GM21381 (cell line): ENCODE measurements at regions not wholly inside any gene's neighbourhood (a gene's known extent, or its start where the extent isn't known, plus 50 kb on each side); places are given as distances from the start of the nearest gene placed in this dataset.
"Not testable (repeated sequence)": the region's sequence is repeated elsewhere in the genome, so short reads cannot be mapped to it uniquely, and the experiment has no call there.

ENCODE experiments used
- ATAC-seq: cut with Tn5 transposase; IDR thresholded peaks from one replicate; pipeline ENCODE4 v1.9.1; 2021; ENCODE audit warnings: mild to moderate bottlenecking, moderate library complexity; ENCODE audit not compliant: unreplicated experiment

DNA sequence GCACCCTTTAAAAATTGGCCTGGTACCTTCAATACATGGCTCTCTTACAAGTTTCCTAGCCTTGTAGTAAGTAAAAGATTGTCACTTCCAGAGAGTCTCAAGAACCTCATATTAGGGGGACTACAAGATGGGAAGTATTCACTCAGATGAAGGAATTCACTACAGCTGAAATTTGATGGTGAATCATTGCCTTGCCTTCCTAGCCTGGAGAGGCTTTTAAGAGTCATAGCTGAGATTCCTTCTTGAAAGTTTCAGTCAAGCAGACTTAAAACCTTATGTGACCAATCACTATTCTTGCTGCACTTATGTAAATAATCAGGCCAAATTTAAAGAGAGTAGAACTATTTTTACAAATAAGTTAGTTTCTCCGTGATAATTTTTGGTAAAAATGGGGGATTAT is 451.6 kb downstream of the TRHDE start:
- ATAC-seq = no peak

DNA sequence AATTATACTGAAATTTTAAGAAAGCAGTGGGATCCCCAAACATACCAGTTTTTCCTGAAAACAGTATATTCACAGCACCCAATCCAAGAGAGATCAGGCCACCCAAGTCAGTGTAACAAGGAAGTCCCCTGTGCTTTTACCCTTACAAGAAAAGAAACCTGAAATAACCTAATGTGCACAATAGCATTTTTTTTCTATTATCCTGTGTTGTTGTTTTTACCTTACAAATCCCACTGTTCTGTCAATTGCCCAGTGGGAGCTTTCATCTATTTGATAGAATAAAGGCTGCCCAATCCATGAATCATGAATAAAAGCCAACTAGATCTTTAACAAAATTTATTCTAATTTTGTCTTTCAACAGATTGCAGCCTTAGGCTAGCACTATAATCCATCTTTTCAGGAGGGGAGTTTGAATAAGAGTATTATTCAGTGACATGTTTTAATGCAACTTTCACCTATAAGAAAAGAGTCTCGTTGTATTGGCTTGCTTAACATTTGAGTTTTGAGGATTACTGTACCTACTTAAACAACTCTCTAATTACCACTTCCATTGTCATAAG is 457.4 kb downstream of the TRHDE start:
- no peak for ATAC-seq

DNA sequence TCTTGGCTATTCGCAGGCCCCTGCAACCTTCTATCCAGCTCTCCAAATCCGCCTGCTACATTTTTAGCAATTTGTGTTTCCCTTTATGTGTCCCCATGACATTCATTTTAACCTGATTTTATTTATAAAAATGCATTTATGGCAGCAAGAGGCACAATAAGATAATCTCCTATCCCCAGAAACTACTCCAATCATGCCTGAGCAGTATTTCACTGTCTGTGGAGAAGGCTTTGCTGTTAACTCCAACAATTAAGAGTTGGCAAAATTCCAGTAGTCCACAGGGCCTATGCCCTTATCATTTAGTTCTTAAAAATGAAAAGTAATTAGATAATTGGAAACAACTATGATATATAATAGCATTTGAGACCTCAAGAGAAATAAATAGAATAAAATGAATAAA is 462.4 kb downstream of the TRHDE start:
- ATAC-seq = no peak

DNA sequence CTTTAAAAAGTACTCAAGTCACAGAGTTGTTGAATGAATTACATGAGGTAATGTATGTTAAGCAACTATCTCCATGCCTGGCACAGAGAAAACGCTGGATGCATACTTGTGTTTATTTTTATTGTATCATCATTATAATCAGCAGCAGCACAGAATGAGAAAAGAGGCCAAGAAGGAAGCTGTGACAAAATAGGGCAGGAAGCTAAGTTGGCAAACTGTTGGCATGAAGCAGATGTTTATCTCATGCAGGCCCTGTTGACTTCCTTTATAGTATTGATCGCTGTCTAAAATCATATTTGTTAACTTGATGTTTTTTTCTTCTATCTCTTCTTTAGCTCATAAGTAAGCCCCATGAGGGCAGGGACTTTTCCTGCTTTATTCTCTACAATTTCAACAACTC is 466.6 kb downstream of the TRHDE start:
- ATAC-seq = no peak

DNA sequence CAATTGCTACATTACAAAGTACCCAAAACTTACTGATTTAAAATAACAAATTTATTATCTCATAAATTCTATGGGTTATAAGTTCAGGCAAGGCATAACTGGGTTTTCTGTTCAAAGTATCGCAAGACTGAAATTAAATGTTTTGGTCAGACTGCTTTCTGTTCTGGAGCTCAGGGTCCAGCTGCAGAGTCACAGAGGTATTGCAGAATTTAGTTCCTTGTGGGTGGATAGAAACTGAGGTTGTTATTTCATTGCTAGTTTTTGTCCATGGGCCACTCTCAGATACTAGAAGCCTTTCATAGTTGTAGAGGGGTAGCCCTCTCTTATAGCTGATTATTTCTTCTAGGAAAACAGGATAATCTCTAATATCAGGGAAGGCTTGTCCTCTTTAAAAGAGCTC is 467.9 kb downstream of the TRHDE start:
- no peak for ATAC-seq

DNA sequence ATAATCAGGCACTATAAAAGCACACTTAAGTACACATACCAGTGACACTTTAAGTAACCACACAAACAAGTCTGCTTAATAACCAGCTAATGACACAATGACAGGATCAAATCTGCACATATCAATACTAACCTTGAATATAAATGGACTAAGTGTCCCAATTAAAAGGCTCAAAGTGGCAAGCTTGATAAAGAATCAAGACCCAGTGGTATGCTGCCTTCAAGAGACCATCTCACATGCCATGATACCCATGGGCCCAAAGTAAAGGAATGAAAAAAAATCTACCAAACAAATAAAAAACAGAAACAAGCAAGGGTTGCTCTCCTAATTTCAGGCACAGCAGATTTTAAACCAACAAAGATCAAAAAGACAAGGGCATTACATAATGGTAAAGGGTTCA is 470.4 kb downstream of the TRHDE start:
- no peak for ATAC-seq

DNA sequence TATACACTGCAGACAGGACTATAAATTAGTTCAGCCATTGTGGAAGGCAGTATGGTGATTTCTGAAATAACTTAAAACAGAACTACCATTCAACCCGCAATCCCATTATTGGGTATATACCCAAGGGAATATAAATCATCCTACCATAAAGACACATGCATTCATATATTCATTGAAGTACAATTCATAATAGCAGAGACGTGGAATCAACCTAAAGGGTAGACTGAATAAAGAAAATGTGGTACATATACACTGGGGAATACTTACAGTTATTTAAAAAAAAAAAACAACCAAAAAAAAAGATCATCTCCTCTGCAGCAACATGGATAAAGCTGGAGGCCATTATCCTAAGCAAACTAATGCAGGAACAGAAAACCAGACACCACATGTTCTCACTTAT is 473.9 kb downstream of the TRHDE start:
- ATAC-seq = no peak

DNA sequence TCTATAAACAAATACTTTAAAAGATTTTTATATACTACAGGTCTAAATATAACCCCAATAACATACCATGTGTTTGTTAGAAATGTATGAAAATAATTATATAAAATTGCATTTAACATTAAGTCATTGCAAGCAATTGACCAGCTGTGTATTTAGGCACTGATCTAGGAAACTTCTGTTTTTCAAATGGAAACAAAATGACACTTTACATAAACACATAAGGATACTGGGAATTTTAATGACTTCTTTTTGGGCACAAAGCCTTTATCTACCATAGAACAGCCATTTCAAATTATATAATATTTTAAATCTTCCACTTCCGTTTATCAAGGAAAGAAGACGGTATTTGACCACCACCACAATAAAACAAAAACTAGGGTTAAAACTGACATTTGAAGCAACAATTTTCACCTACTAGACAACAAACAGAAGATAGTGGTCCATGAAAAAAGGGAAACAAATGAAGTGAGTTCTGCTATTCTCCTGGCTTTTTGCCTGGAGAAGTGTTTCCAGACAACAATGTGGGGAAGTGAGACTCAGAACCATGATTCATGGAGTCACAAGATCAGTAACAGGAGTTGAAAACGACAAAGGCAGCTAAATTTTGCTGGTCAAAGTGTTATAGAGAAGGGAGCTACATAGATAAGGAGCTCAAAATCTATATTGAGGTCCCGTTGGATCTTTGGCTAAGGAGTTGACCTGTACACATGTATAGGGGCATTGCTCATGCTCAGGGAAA is 475.1 kb downstream of the TRHDE start:
- no peak for ATAC-seq

DNA sequence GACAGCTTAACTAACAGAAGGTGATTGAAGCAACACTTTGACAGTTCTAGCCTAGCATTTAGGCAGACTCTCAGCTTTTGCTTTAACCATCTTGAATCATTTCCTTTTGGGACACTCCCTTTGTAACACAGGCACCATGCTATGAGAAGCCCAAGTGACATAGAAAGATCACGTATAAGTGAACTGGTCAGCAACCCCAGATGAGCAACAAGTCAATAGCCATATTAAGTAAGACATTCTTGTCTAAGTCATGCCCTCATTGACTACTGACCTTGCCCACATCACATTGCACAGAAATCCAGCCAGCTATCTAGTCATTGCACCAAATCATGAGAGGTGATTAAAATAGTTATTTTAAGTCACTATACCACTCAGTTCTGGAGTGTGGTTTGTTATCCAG is 476.8 kb downstream of the TRHDE start:
- ATAC-seq = no peak

DNA sequence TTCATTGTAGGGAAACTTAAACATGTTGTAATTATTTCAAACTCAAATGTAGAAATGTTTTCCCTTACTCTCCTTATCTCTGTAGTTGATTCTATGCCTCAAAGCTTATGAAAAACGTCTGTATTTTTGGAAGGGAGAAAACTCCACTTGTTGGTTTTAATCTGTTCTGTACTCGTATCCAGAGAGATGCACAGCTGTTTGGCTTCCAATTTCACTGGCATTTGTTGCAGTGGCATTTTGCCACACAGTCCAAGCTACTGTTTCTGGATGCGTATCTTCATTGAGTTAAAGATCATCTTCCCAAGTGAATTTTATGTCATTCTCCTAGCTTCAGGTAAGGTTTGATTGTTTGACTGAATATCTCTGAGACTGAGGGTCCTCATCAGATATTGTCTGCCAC is 481.4 kb downstream of the TRHDE start:
- no peak for ATAC-seq

DNA sequence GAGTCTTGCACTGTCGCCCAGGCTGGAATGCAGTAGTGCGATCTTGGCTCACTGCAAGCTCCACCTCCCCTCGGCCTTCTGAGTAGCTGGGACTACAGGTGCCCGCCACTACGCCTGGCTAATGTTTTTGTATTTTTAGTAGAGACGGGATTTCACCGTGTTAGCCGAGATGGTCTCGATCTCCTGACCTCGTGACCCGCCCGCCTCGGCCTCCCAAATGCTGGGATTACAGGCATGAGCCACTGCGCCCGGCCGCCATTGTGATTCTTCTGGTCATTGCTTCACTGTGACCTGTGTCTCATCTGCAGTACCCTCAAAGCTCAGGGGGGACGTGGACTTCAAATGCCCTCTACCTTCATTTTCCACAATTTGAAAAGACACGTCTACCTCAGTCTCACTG is 481.9 kb downstream of the TRHDE start:
- ATAC-seq = not testable (repeated sequence)

DNA sequence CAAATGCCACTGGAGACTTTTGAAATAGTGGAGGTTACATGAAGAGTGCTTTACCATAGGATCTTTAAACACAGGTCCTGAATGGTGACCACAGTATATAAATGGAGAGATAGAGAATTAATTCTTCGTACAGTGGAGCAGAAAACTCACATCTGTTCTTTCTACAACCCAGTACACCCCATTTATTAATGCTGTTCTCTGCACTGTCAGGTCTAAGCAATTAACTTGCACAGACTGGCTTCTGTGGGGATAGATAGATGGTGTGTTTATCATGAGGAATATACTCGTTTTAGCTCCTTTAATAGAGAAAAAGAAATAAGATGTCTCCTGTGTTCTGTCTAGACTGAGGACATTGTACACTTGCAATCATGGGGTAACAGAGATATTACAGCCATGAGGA is 494.3 kb downstream of the TRHDE start:
- ATAC-seq = no peak

DNA sequence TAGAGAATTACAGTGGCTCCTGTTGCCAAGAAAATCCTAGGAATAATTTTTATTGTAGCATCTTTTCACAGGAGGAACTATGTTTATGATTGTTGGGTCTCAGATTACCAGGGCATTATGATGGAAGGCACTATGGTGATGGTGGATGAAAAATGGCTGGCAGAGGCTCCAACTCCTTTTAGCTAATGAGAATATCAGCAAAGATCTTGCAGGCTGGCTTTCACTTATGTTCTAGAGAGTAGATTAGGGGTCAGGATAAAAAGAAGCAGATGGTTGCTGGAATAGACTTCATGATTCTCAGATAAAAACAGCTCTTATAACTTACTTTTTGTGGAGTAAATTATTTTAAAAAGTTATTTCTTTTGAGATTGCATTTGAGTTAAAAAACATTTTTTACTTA is 501.9 kb downstream of the TRHDE start:
- ATAC-seq = no peak

DNA sequence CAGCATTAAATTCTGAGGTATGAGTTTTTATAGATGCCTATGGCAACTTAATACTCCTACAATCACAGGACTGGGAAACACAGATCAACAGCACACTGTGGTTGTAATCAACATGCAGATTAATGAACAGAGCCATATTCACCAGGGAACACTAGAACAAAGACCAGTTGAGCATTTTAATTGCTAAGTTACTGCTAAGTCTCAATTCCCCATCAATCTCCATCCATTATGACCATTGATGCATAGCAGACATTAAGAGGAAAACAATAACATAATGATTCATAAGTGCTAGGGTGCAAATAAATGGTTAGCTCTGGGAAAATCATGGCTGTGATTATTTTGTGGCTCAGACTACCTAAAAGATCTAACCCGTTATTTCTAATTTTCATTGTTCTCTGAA is 505.6 kb downstream of the TRHDE start:
- ATAC-seq = no peak

DNA sequence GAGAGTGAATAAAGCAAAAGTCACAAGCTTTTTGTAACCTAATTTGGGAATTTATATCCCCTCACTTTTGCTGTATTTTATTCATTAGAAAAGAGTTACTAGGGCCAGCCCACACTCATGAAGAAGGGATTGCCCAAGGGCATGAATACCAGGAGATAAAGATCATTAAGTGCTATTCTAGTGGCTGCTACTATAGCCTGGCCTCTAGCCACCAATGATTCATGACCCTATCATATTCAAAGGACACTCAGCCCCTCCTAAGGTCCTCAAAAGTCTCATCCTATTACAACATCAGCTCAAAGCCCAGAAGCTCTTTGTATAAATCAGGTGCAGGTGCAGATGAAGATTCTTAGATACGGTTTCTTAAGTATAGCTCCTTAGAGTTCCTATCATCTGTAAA is 518.1 kb downstream of the TRHDE start:
- ATAC-seq = no peak

DNA sequence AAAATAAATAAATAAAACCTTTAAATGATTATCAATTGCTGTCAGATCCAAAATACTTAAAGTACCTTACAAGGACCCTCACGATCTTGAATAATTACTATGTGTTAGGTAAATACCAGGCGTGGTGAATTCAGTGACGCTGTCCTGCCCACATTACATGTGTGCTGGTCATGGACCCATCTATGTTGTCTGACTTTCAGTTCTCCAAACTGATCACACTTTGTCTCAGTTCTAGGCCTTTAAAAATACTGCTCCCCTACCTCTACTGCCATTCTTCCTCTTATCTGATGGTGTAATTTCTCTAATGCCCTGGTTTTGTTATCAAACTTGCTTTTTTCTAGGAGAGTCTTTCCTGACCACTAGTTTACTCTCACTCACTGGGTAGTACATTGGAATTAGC is 520.7 kb downstream of the TRHDE start:
- ATAC-seq = no peak

DNA sequence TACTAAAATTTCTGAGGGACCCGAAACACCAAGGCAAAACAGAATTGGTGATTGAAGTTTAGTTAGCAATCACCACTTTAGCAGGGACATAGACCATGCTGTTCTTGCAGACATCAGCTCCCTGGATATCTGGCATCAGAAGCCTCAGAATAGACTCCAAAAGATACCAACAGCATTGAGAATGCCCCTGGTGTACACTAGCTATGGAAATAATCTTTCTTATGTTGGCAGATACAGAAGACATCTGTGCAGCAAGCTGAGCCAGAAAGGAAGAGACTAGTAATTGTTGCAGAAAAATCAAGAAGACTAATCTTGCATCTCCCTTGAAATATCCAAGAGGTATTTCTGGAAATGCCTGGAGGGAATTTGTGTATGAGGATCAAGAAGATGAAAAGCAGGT is 521.6 kb downstream of the TRHDE start:
- no peak for ATAC-seq

DNA sequence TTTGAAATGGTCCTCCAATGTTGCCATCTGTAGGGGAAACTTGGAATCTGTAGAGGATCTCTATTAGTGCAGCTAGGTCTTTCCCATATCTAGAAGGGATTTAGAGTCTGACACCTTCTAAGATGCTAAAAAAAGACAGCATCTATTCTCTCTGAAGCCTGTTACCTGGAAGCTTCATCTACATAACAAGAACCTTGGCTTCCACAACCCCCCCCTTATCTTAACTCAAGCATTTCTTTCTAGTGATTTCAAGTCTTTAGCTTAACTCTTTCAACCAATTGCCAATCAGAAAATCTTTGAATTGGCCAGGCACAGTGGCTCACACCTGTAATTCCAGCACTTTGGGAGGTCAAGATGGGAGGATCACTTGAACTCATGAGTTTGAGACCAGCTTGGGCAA is 543.3 kb downstream of the TRHDE start:
- no peak for ATAC-seq

DNA sequence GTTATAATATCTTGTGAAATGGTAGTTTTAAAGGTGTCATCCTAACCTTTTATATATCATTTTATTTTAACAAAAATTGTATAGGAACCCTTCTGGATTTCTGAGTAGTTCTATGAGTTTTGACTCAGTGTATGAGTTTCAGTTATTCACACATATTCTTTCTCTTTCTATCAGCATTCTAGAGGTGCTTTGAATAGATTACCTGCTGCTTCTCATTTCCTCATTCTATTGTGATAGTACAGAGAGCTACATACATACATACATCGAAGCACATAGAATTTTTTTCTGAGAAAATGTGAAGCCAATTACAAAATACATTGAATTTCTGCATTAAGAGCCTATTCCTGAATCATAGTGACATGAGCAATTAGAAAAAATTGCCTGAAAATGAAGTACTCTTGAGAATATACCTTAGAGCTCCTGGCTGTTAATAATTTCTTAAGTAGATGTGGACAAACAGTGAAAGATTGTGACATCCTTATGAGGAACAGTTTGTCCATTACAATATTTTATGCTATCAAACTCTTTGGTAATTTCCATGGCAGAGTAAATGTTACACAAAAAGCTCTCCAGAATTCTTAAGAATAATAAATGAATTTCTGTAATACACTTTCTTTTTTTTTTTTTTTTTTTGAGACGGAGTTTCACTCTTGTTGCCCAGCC is 556.6 kb downstream of the TRHDE start:
- ATAC-seq = no peak

DNA sequence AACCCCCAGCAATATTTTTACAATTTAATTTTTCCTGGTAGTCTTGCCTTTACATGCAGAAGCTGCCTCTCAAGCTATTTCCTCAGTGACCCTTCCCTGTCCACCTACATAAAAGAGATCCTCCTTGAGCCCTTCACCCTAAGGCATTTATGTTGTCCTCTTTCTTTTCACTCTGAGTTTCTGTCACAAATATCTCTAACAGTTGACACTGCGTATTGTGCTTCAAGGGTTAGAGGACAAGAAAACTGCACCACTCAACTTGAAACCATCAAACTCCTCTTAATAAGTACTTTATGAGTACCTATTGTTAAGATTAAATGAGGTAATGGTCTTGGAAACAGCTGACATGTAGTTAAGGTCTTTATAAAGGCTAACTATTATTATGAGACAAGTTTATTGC is 557.7 kb downstream of the TRHDE start:
- no peak for ATAC-seq

DNA sequence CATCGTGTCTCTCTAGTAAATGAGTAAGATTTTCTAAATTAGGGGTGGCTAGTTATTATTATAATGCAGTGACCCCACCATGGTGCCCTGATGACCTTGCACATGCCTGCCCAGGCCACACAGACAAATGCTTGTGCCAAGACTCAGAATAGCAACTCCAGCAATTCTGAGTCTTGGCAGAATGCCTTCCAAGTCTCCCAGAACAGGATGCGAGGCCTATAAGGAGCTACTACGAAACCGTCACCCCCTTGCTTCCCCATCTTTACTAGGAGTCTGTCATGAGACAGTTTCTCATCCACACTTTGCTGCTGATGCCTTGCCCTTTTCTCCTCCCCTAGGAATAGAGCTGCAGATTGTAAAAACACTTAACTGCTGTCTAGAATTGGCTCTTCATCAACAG is 559.9 kb downstream of the TRHDE start:
- ATAC-seq = no peak

DNA sequence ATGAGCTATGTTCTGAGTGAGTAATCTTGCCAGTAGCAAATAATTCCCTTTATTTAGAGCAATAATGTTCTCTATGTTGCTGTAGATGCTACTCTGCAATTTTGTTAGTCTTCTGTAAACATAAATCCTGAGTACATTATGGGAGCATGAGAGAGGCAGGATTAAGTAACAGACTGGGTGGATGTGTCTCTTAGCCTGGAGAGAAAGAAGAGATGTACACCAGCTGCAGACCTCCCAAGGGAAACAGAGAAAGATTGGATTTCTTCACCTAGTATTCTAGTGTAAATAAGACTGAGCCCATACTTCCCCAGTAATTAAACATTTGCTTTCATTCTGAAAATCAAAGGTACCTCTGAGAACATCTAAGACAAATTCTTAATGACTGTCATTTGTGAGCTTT is 564.0 kb downstream of the TRHDE start:
- ATAC-seq = no peak

DNA sequence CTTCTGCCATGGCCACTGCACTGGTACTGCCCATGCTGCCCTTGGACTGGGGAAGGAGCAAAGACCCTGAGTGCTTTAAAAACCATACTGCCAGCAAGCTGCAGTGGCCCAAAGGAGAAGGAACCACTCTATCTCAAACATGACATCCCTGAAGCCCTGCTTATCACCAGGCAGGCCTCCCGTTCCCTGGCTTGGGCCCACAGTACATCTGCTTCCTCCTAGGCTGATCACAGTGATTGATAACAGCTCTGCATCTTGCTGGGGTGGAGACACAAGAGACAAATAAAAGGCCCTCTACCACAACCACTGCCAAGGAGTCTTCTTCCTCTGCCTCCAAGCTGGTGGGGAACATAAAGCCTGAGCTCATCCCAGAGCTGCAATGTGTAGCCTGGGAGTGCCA is 567.5 kb downstream of the TRHDE start:
- no peak for ATAC-seq
